ENCODE measurements at regions not wholly inside any gene's neighbourhood (a gene's known extent, or its start where the extent isn't known, plus 50 kb on each side); places are given as distances from the start of the nearest gene placed in this dataset.

DNA sequence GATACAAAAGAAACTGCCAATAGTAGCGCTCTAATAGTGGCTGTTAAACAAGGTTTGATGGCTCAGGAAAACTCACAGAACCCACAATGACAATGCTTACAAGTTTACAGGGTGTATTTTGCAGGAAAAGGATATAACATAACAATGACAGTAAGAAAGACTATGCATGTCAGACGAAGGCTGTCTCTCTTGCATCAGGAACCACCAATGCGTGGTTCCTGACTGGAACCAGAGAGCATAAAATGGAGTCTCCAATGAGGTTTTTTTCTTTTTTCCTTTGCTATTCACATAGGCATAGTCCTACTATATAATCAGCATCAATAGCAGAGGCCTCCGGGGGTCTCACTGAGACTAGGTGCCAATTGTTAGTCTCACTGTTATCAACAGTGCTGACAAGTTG lies 120.4 kb upstream of the STEAP1 start:
- Histone ChIP-seq H2AFZ (ENCODE audit: low read length) (no peak overlapping the region), H3K79me2 (ENCODE audit: insufficient read depth, low read length) (no peaks in the 10 kb centered on the region), H3K27me3 (ENCODE audit: insufficient read depth, low read length) (no peaks in the 10 kb centered on the region), H3K36me3 (ENCODE audit: insufficient read depth, low read length) (no peaks in the 10 kb centered on the region), H3K4me2 (ENCODE audit: insufficient read depth, low read length) (no peak overlapping the region), H3K9me3 (ENCODE audit: low read depth, low read length) (no peaks in the 10 kb centered on the region), H4K20me1 (ENCODE audit: insufficient read depth, low read length) (no peaks in the 10 kb centered on the region), H3K4me1 (ENCODE audit: insufficient read depth, low read length) (no peaks in the 10 kb centered on the region), H3K4me3 (ENCODE audit: insufficient read depth, low read length) (no peak overlapping the region), H3K27ac (ENCODE audit: low read depth, low read length) (no peak overlapping the region)
- DNase-seq (ENCODE audit: insufficient read length, low spot score, missing footprints) = no peak
- TF ChIP-seq, protein P1, sequence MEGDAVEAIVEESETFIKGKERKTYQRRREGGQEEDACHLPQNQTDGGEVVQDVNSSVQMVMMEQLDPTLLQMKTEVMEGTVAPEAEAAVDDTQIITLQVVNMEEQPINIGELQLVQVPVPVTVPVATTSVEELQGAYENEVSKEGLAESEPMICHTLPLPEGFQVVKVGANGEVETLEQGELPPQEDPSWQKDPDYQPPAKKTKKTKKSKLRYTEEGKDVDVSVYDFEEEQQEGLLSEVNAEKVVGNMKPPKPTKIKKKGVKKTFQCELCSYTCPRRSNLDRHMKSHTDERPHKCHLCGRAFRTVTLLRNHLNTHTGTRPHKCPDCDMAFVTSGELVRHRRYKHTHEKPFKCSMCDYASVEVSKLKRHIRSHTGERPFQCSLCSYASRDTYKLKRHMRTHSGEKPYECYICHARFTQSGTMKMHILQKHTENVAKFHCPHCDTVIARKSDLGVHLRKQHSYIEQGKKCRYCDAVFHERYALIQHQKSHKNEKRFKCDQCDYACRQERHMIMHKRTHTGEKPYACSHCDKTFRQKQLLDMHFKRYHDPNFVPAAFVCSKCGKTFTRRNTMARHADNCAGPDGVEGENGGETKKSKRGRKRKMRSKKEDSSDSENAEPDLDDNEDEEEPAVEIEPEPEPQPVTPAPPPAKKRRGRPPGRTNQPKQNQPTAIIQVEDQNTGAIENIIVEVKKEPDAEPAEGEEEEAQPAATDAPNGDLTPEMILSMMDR (IDR thresholded peaks at IDR 0.05; ENCODE audit: extremely low read depth, low read depth, low read length) = no peak

DNA sequence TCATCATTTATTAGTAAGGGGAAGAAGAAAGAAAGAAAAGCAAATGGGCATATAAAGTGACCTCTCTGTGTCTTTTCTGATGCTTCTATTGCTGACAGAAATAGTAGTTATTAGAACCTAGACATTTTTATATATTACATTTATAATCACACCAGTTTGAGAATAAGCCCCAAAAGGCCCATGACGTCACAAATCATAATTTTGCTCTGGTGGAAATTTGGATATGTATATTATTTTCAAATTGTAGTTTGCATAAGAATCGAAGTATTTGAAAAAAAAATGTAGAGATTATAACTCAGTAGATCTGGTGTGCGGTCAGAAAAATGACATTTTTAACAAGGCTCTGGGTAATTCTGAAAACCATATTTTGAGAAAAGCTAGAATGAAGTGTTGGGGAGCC lies 101.2 kb upstream of the STEAP1 start:
- no peak overlapping the region for H3K4me3 ChIP-seq (ENCODE audit: insufficient read depth, low read length)
- H3K79me2 ChIP-seq (ENCODE audit: insufficient read depth, low read length) = no peaks in the 10 kb centered on the region
- no peaks in the 10 kb centered on the region for H3K4me1 ChIP-seq (ENCODE audit: insufficient read depth, low read length)
- no peaks in the 10 kb centered on the region for H3K36me3 ChIP-seq (ENCODE audit: insufficient read depth, low read length)
- H3K27ac ChIP-seq (ENCODE audit: low read depth, low read length) = no peak overlapping the region
- H2AFZ ChIP-seq (ENCODE audit: low read length) = no peak overlapping the region
- no peak overlapping the region for H3K4me2 ChIP-seq (ENCODE audit: insufficient read depth, low read length)
- TF ChIP-seq, protein P1 (IDR thresholded peaks at IDR 0.05; ENCODE audit: extremely low read depth, low read depth, low read length) = no peak
- DNase-seq (ENCODE audit: insufficient read length, low spot score, missing footprints) = no peak
- H4K20me1 ChIP-seq (ENCODE audit: insufficient read depth, low read length) = no peaks in the 10 kb centered on the region
- H3K9me3 ChIP-seq (ENCODE audit: low read depth, low read length) = no peaks in the 10 kb centered on the region
- H3K27me3 ChIP-seq (ENCODE audit: insufficient read depth, low read length) = no peaks in the 10 kb centered on the region

DNA sequence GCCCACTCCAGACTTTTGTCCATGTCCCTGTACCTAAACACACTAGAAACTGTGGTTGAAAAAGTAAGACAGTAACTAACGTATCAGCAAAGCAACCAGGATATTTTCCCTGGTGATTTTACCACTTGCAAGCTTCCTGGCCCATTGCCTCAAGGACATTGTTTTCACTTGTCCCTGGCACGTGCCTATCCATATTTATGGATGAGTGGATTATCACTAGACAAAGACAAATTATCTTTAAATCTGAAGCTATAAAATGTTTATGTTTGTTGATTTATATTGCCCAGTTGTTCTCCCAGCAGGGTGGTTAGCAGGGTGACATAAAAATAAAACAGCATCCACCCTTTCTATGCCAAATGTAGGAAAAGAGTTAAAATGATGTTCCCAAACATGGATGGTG lies 93.2 kb upstream of the STEAP1 start:
- Histone ChIP-seq H4K20me1 (ENCODE audit: insufficient read depth, low read length) (no peaks in the 10 kb centered on the region), H3K4me1 (ENCODE audit: insufficient read depth, low read length) (no peaks in the 10 kb centered on the region), H2AFZ (ENCODE audit: low read length) (no peak overlapping the region), H3K4me3 (ENCODE audit: insufficient read depth, low read length) (no peak overlapping the region), H3K27me3 (ENCODE audit: insufficient read depth, low read length) (no peaks in the 10 kb centered on the region), H3K27ac (ENCODE audit: low read depth, low read length) (no peak overlapping the region), H3K9me3 (ENCODE audit: low read depth, low read length) (no peaks in the 10 kb centered on the region), H3K4me2 (ENCODE audit: insufficient read depth, low read length) (no peak overlapping the region), H3K79me2 (ENCODE audit: insufficient read depth, low read length) (no peaks in the 10 kb centered on the region), H3K36me3 (ENCODE audit: insufficient read depth, low read length) (no peaks in the 10 kb centered on the region)
- TF ChIP-seq, protein P1 (IDR thresholded peaks at IDR 0.05; ENCODE audit: extremely low read depth, low read depth, low read length) = no peak
- DNase-seq (ENCODE audit: insufficient read length, low spot score, missing footprints) = no peak

DNA sequence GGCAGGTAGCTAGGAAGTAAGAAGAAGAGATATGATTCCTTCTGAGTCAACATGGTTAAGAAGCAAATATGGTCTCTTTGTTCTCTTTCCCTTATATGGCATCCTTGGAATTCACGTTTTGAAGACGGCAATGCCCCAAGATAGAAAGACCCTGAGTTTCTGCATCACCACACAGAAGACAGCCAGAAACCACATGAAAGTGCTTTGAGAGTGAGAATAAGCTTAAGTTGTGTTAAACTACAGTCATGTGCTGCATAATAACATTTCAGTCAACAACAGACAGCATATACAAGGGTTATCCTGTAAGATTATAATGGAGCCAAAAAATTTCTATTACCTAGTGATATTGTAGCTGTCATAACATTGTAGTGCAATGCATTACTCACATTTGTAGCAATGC lies 89.9 kb upstream of the STEAP1 start:
- Histone ChIP-seq H2AFZ (ENCODE audit: low read length) (no peak overlapping the region), H3K9me3 (ENCODE audit: low read depth, low read length) (no peaks in the 10 kb centered on the region), H4K20me1 (ENCODE audit: insufficient read depth, low read length) (no peaks in the 10 kb centered on the region), H3K4me2 (ENCODE audit: insufficient read depth, low read length) (no peak overlapping the region), H3K4me1 (ENCODE audit: insufficient read depth, low read length) (no peaks in the 10 kb centered on the region), H3K27ac (ENCODE audit: low read depth, low read length) (no peak overlapping the region), H3K27me3 (ENCODE audit: insufficient read depth, low read length) (no peaks in the 10 kb centered on the region), H3K4me3 (ENCODE audit: insufficient read depth, low read length) (no peak overlapping the region), H3K36me3 (ENCODE audit: insufficient read depth, low read length) (no peaks in the 10 kb centered on the region), H3K79me2 (ENCODE audit: insufficient read depth, low read length) (no peaks in the 10 kb centered on the region)
- no peak for DNase-seq (ENCODE audit: insufficient read length, low spot score, missing footprints)
- TF ChIP-seq, protein P1 (IDR thresholded peaks at IDR 0.05; ENCODE audit: extremely low read depth, low read depth, low read length) = no peak

Measured in osteoblast (primary cell).